ENCODE measurements at regions not wholly inside any gene's neighbourhood (a gene's known extent, or its start where the extent isn't known, plus 50 kb on each side); places are given as distances from the start of the nearest gene placed in this dataset.

DNA sequence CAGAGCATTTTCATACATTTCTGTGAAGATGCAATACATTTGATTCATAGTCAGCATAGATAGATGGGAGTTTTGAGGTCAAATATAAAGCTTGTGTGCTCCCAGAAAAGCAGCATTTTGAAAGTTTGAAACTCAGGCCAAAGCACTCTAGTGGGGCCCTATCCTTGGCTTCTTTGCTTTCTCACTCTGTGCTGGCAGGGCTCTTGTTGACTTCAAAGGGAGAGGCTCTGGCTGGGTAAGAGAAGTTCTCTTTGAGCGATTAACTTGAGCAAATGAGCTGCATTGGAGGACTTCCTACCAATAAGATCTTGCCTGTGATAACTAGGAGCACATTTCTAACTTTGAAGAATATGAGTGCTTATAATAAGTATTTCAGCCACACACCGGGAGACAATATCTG lies 214.0 kb upstream of the RARB start:
- Histone ChIP-seq H3K9ac (replicated peaks in 1 of 4; ENCODE audit: extremely low read depth in 1 of 4, low read depth in 3 of 4, low read length in 3 of 4) (no peak overlapping the region), H3K79me2 (ENCODE audit: control insufficient read depth in 1 of 2, insufficient read depth in 2 of 2, low read length in 2 of 2) (no peaks in the 10 kb centered on the region), H2AFZ (ENCODE audit: low read length) (no peak overlapping the region), H4K5ac (ENCODE audit: insufficient read length, low read depth, low read length) (no peak overlapping the region), H3K4ac (replicated peaks; ENCODE audit: insufficient read length, low read depth, low read length) (no peak overlapping the region), H2AK5ac (ENCODE audit: low read depth, low read length) (no peak overlapping the region), H2BK15ac (ENCODE audit: low read length) (no peak overlapping the region), H3K27me3 (replicated peaks in 1 of 4; ENCODE audit: control insufficient read depth in 3 of 4, extremely low read depth in 1 of 4, insufficient read depth in 3 of 4, low read length in 3 of 4) (no peaks in the 10 kb centered on the region), H3K9me3 (ENCODE audit: insufficient read depth in 2 of 2, low read depth in 1 of 2, low read length in 1 of 2) (no peaks in the 10 kb centered on the region), H2BK120ac (replicated peaks; ENCODE audit: low read depth, low read length) (no peak overlapping the region), H4K8ac (ENCODE audit: extremely low read depth, insufficient read depth, low read length) (no peak overlapping the region), H3K36me3 (ENCODE audit: control insufficient read depth in 2 of 4, insufficient read depth in 4 of 4, low read length in 3 of 4) (no peaks in the 10 kb centered on the region), H3K4me2 (ENCODE audit: insufficient read depth in 1 of 2, low read depth in 2 of 2, low read length in 2 of 2) (no peak overlapping the region), H3K23me2 (ENCODE audit: low read depth, low read length) (no peaks in the 10 kb centered on the region), H3K18ac (ENCODE audit: extremely low read depth, low read length) (no peak overlapping the region), H2BK5ac (ENCODE audit: low read depth, low read length) (no peak overlapping the region), H3K56ac (replicated peaks; ENCODE audit: insufficient read length, low read depth, low read length) (no peak overlapping the region), H3K4me3 (ENCODE audit: extremely low read depth in 1 of 4, insufficient read depth in 2 of 4, low read depth in 3 of 4, low read length in 4 of 4) (no peak overlapping the region), H4K20me1 (replicated peaks in 1 of 2; ENCODE audit: control insufficient read depth in 1 of 2, insufficient read depth in 2 of 2, low read length in 2 of 2) (no peaks in the 10 kb centered on the region), H3K23ac (ENCODE audit: insufficient read length) (no peak overlapping the region), H3K79me1 (ENCODE audit: low read depth, low read length) (no peaks in the 10 kb centered on the region), H4K91ac (replicated peaks; ENCODE audit: insufficient read length, low read length) (no peak overlapping the region), H3K4me1 (replicated peaks in 1 of 4; ENCODE audit: control insufficient read depth in 3 of 4, insufficient read depth in 4 of 4, low read length in 3 of 4) (no peaks in the 10 kb centered on the region; a peak in 1 of 7 replicates), H2BK12ac (ENCODE audit: low read depth, low read length) (no peak overlapping the region), H2BK20ac (ENCODE audit: low read length) (no peak overlapping the region), H3K14ac (ENCODE audit: insufficient read length) (no peak overlapping the region), H3K27ac (ENCODE audit: low read depth, low read length) (no peak overlapping the region)
- WGBS, 2 experiments (ENCODE audit: extremely low coverage in 1 of 2, insufficient coverage in 1 of 2, insufficient read length in 1 of 2, insufficient replicate concordance in 2 of 2, low coverage in 1 of 2, low lambda C conversion rate in 2 of 2, missing lambda C conversion rate in 1 of 2), result 96% methylated on average over 2 of the region's 2 CpGs; no CpG with 5 or more reads in 1 of the 2 experiments
- ChIA-PET POLR2A (ENCODE audit: partially characterized antibody) (no interaction called here), CTCF (ENCODE audit: partially characterized antibody) (interaction anchor here (1.1 kb wide), 1 partner anchor 379 kb away, joined by 3 read pairs; no protein-coding TSS in a partner anchor)
- DNase-seq (ENCODE audit: low read depth in 1 of 2, low spot score in 2 of 2), result no peak
- FAIRE-seq, result no peak
- no peak for TF ChIP-seq SP2 (IDR thresholded peaks at IDR 0.05; ENCODE audit: low read length)

Data from H1 (cell line).